ENCODE measurements at regions not wholly inside any gene's neighbourhood (a gene's known extent, or its start where the extent isn't known, plus 50 kb on each side); places are given as distances from the start of the nearest gene placed in this dataset.
"Not testable (repeated sequence)": the region's sequence is repeated elsewhere in the genome, so short reads cannot be mapped to it uniquely, and the experiment has no call there.

DNA sequence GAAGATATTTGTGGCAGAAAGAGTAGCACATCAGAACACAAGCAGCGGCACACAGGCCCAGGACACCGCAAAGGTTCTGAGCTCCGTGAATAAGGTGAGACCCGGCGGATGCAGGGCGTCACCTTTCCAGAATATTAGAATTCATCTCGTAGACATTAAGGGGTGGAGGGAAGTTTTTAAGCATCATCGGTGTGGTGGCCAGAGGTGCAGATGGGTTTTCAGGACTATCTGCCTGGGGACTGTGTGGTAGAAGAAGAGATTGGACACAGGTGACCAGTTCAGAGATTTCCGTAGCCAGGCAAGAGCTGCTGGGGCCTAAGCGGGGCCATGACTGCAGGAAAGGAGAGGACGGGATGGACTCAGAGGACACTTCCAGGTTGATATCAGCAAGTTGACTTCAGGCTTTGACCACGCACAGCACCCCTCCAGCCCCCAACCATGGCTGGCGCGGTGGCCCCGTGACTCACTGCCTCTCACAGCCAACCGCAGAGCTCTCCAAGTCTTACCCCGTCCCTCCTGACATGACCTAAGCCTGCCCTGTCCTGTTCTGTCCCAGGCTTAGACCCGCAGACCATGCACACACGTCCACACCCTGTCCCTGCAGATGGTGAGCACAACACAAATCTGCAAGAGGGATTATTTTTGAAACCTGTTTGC, 97.2 kb downstream of the OAT start:
- no peaks in the 10 kb centered on the region for H3K4me1 ChIP-seq (ENCODE audit: low read depth, poor library complexity, severe bottlenecking)
- no peak overlapping the region for H3K4me3 ChIP-seq (IDR thresholded peaks at IDR 0.05; ENCODE audit: insufficient read depth, low read depth, low read length)
- H3K4me2 ChIP-seq: no peak overlapping the region
- H2AFZ ChIP-seq (ENCODE audit: low read depth): no peak overlapping the region
- no peak overlapping the region for H3K27ac ChIP-seq
- H3K9ac ChIP-seq: no peak overlapping the region
- H3K36me3 ChIP-seq (ENCODE audit: insufficient read depth): no peaks in the 10 kb centered on the region
- no peaks in the 10 kb centered on the region for H3K79me2 ChIP-seq (ENCODE audit: insufficient read depth, low read depth)
- no peaks in the 10 kb centered on the region for H4K20me1 ChIP-seq (ENCODE audit: insufficient read depth)
- H3K27me3 ChIP-seq (ENCODE audit: insufficient read depth, low read depth): no peaks in the 10 kb centered on the region
- TF ChIP-seq, protein P1, sequence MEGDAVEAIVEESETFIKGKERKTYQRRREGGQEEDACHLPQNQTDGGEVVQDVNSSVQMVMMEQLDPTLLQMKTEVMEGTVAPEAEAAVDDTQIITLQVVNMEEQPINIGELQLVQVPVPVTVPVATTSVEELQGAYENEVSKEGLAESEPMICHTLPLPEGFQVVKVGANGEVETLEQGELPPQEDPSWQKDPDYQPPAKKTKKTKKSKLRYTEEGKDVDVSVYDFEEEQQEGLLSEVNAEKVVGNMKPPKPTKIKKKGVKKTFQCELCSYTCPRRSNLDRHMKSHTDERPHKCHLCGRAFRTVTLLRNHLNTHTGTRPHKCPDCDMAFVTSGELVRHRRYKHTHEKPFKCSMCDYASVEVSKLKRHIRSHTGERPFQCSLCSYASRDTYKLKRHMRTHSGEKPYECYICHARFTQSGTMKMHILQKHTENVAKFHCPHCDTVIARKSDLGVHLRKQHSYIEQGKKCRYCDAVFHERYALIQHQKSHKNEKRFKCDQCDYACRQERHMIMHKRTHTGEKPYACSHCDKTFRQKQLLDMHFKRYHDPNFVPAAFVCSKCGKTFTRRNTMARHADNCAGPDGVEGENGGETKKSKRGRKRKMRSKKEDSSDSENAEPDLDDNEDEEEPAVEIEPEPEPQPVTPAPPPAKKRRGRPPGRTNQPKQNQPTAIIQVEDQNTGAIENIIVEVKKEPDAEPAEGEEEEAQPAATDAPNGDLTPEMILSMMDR (conservative IDR thresholded peaks at IDR 0.05; ENCODE audit: low read depth, low read length): no peak

DNA sequence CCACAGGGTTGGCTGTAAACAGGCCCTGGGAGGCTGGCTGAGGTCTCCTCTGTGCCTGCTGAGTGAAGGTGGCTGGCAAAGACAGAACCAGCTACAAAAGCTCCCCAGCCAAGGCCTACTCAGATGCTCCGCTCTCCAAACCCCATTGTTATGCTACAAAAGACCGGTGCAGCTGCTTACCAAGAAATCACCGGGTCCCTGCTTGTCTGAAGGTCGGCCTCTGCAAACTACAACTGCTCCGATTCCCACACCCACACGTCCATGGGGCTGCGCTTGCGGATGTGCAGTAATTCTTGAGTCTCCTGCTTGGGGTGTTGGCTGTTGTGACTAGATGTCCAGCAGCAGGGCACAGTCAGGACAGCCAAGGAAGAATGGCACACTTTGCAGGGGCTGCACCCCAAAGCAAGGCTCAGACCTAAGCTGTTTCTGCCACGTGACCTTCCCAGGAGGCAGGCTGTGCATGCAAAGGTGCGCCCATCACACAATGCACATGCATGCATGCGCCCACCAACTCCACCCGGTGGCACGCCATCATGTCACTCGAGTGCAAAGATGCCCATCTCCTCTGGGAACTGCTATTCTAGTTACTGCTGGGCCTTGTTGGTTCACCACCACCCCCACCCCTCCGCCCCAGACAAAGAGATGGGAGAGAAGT, 97.8 kb downstream of the OAT start:
- no peaks in the 10 kb centered on the region for H3K36me3 ChIP-seq (ENCODE audit: insufficient read depth)

DNA sequence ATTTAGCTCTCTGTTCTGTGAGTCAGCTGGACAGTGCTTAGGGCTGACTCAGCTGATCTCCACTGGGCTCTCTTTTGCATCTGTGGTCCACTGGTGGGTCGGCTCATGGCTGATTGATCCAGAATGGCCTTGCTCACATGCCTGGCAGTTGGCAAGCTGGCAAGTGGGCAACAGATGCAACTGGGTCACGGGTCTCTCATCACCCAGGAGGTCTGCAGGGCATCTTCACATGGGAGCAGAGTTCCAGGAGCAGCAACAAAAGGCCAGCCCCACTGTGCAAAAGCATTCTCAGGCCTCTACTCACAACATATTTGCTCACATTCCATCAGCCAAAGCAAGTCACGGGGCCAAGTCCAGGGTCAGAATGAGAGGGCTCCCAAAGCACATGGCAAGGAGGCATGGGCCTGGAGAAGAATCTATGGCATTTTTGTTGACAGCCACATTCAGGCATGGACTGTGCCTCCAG, 98.8 kb downstream of the OAT start:
- TF ChIP-seq, protein P1 (conservative IDR thresholded peaks at IDR 0.05; ENCODE audit: low read depth, low read length): no peak
- Histone ChIP-seq H3K27ac (no peak overlapping the region), H3K4me1 (ENCODE audit: low read depth, poor library complexity, severe bottlenecking) (no peaks in the 10 kb centered on the region), H3K79me2 (ENCODE audit: insufficient read depth, low read depth) (no peaks in the 10 kb centered on the region), H3K27me3 (ENCODE audit: insufficient read depth, low read depth) (no peaks in the 10 kb centered on the region), H3K9ac (no peak overlapping the region), H3K4me3 (IDR thresholded peaks at IDR 0.05; ENCODE audit: insufficient read depth, low read depth, low read length) (no peak overlapping the region), H4K20me1 (ENCODE audit: insufficient read depth) (no peaks in the 10 kb centered on the region), H2AFZ (ENCODE audit: low read depth) (no peak overlapping the region), H3K36me3 (ENCODE audit: insufficient read depth) (no peaks in the 10 kb centered on the region), H3K4me2 (no peak overlapping the region)

More for the DNA sequence above, 97.8 kb downstream of the OAT start:
- Histone ChIP-seq H3K4me3 (IDR thresholded peaks at IDR 0.05; ENCODE audit: insufficient read depth, low read depth, low read length) (no peak overlapping the region), H3K79me2 (ENCODE audit: insufficient read depth, low read depth) (no peaks in the 10 kb centered on the region), H2AFZ (ENCODE audit: low read depth) (no peak overlapping the region), H3K4me2 (no peak overlapping the region), H3K27me3 (ENCODE audit: insufficient read depth, low read depth) (no peaks in the 10 kb centered on the region), H3K27ac (no peak overlapping the region), H3K9ac (no peak overlapping the region), H3K4me1 (ENCODE audit: low read depth, poor library complexity, severe bottlenecking) (no peaks in the 10 kb centered on the region), H4K20me1 (ENCODE audit: insufficient read depth) (no peaks in the 10 kb centered on the region)
- TF ChIP-seq, protein P1 (conservative IDR thresholded peaks at IDR 0.05; ENCODE audit: low read depth, low read length): no peak

DNA sequence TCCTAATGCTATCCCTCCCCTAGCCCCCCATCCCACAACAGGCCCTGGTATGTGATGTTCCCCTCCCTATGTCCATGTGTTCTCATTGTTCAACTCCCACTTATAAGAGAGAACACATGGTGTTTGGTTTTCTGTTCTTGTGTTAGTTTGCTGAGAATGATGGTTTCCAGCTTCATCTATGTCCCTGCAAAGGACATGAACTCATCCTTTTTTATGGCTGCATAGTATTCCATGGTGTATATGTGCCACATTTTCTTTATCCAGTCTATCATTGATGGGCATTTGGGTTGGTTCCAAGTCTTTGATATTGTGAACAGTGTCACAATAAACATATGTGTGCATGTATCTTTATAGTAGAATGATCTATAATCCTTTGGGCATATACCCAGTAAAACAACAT, 99.2 kb downstream of the OAT start:
- not testable (repeated sequence) for H3K79me2 ChIP-seq (ENCODE audit: insufficient read depth, low read depth); H3K36me3 ChIP-seq (ENCODE audit: insufficient read depth); H3K27ac ChIP-seq; H3K27me3 ChIP-seq (ENCODE audit: insufficient read depth, low read depth); H3K4me1 ChIP-seq (ENCODE audit: low read depth, poor library complexity, severe bottlenecking); H3K4me3 ChIP-seq (IDR thresholded peaks at IDR 0.05; ENCODE audit: insufficient read depth, low read depth, low read length); H3K4me2 ChIP-seq; H3K9ac ChIP-seq; H2AFZ ChIP-seq (ENCODE audit: low read depth); H4K20me1 ChIP-seq (ENCODE audit: insufficient read depth)

DNA sequence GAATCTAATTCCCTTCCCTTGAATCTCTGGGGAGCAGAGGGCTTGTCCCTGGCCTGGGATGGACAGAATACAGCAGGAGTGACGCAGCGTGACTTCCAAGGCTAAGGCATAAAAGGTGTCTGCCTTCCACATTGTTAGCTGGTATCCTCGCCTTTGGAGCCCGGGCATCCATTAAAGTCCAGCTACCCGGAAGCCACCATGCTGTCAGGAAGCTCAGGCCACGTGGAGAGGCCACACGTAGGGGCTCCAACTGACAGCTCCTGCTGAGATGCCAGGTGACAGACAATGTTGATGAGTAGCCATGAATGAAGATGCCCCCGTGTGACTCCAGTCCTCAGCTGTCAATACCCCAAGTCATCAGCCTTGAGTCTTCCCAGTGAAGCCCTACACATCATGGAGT, 99.9 kb downstream of the OAT start:
- H3K4me2 ChIP-seq: no peak overlapping the region
- no peaks in the 10 kb centered on the region for H4K20me1 ChIP-seq (ENCODE audit: insufficient read depth)
- H2AFZ ChIP-seq (ENCODE audit: low read depth): no peak overlapping the region
- TF ChIP-seq, protein P1 (conservative IDR thresholded peaks at IDR 0.05; ENCODE audit: low read depth, low read length): no peak
- no peak overlapping the region for H3K4me3 ChIP-seq (IDR thresholded peaks at IDR 0.05; ENCODE audit: insufficient read depth, low read depth, low read length)
- H3K4me1 ChIP-seq (ENCODE audit: low read depth, poor library complexity, severe bottlenecking): no peaks in the 10 kb centered on the region
- H3K36me3 ChIP-seq (ENCODE audit: insufficient read depth): no peaks in the 10 kb centered on the region
- no peaks in the 10 kb centered on the region for H3K79me2 ChIP-seq (ENCODE audit: insufficient read depth, low read depth)
- no peaks in the 10 kb centered on the region for H3K27me3 ChIP-seq (ENCODE audit: insufficient read depth, low read depth)
- H3K27ac ChIP-seq: no peak overlapping the region
- H3K9ac ChIP-seq: no peak overlapping the region

Data from KMS-11 (cell line).